ENCODE measurements at regions not wholly inside any gene's neighbourhood (a gene's known extent, or its start where the extent isn't known, plus 50 kb on each side); places are given as distances from the start of the nearest gene placed in this dataset.

DNA sequence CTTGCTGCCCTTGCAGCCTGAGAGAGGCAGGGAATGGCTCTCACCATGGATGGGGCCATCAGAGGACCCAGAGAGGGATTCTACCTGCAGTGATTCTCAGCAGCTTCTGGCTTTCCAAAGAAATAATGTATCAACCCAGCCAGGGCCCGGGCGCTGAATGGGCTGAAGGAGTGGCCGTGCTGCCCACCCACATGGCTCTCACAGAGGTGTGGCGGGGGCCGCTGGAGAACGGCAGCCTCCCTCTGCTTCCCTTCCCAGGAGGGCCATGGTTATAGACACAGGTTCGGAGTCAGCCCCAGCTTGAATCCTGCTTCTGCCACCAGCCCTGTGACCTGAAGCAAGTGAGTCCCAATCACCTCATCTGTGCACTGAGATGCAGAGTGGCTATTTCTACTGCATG is 82.7 kb downstream of the THAP12 start:
- ATAC-seq: no peak
- TF ChIP-seq SIN3A (IDR thresholded peaks at IDR 0.05; ENCODE audit: borderline replicate concordance, insufficient read depth, low read depth, low read length): no peak
- TF ChIP-seq POLR2AphosphoS5 (IDR thresholded peaks at IDR 0.05; ENCODE audit: low read depth, low read length): no peak
- TF ChIP-seq, protein P1, sequence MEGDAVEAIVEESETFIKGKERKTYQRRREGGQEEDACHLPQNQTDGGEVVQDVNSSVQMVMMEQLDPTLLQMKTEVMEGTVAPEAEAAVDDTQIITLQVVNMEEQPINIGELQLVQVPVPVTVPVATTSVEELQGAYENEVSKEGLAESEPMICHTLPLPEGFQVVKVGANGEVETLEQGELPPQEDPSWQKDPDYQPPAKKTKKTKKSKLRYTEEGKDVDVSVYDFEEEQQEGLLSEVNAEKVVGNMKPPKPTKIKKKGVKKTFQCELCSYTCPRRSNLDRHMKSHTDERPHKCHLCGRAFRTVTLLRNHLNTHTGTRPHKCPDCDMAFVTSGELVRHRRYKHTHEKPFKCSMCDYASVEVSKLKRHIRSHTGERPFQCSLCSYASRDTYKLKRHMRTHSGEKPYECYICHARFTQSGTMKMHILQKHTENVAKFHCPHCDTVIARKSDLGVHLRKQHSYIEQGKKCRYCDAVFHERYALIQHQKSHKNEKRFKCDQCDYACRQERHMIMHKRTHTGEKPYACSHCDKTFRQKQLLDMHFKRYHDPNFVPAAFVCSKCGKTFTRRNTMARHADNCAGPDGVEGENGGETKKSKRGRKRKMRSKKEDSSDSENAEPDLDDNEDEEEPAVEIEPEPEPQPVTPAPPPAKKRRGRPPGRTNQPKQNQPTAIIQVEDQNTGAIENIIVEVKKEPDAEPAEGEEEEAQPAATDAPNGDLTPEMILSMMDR (IDR thresholded peaks at IDR 0.05): no peak
- TF ChIP-seq, protein P2, sequence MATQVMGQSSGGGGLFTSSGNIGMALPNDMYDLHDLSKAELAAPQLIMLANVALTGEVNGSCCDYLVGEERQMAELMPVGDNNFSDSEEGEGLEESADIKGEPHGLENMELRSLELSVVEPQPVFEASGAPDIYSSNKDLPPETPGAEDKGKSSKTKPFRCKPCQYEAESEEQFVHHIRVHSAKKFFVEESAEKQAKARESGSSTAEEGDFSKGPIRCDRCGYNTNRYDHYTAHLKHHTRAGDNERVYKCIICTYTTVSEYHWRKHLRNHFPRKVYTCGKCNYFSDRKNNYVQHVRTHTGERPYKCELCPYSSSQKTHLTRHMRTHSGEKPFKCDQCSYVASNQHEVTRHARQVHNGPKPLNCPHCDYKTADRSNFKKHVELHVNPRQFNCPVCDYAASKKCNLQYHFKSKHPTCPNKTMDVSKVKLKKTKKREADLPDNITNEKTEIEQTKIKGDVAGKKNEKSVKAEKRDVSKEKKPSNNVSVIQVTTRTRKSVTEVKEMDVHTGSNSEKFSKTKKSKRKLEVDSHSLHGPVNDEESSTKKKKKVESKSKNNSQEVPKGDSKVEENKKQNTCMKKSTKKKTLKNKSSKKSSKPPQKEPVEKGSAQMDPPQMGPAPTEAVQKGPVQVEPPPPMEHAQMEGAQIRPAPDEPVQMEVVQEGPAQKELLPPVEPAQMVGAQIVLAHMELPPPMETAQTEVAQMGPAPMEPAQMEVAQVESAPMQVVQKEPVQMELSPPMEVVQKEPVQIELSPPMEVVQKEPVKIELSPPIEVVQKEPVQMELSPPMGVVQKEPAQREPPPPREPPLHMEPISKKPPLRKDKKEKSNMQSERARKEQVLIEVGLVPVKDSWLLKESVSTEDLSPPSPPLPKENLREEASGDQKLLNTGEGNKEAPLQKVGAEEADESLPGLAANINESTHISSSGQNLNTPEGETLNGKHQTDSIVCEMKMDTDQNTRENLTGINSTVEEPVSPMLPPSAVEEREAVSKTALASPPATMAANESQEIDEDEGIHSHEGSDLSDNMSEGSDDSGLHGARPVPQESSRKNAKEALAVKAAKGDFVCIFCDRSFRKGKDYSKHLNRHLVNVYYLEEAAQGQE (IDR thresholded peaks at IDR 0.05; ENCODE audit: insufficient read depth in 1 of 2, low read depth in 2 of 2, low read length in 1 of 2): no peak
- TF ChIP-seq TCF7L2 (IDR thresholded peaks at IDR 0.05; ENCODE audit: low read depth, low read length): no peak
- in situ Hi-C loops (cut with HindIII; ENCODE audit: low pct_unique_long_range_greater_than_20kb, low sequenced_read_pairs): no loop called here

DNA sequence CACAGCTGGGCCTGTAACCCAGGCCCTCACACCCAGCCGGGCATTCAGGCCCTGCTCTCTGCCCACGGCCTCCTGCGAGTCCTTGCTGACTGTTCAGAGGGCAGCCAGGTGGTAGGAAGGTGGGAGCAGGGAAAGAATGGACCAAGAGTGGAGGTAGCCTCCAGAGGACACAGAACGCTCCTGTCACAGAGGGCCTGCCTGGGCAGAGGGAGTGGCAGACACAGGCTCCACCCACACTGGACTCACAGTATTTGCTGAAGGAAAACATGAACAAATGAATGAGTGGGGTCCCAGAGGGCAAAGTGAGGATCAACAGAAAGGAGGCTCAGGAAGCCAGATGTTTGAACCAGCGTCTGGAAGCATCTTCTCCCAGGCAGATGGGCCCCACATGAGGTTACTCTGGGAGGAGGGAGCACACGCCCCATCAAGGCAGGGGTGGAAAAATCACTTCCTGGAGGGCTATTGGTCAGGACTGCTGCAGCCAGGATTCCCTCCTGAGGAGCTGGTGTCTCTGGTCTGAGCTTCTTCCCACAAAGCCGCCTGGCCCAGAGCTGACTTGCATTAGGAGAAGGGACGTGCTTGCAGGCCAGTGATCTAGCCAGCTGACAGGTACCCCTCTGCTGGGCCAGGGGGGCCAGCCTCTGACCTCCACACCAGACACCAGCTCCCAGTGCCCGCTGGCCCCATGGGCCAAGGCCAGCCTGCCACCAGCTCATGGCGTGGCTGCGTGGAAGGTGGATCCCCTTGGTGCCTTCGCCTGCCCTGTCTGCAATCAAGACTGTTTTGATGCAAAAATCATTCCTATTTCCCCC is 84.0 kb downstream of the THAP12 start:
- ATAC-seq: no peak
- no peaks in the 10 kb centered on the region for H3K36me3 ChIP-seq (ENCODE audit: control insufficient read depth, insufficient read depth, low read length)
- H3K27me3 ChIP-seq (ENCODE audit: control insufficient read depth, insufficient read depth, low read length): no peaks in the 10 kb centered on the region; the same call in 1 of the 2 replicates

More for the DNA sequence above, 82.7 kb downstream of the THAP12 start:
- no peaks in the 10 kb centered on the region for H3K9me3 ChIP-seq (ENCODE audit: control insufficient read depth, insufficient read depth, low read depth, low read length)
- intact Hi-C loops (cut with micrococcal nuclease; ENCODE audit: unreplicated experiment): no loop called here
- H3K36me3 ChIP-seq (ENCODE audit: control insufficient read depth, insufficient read depth, low read length): no peaks in the 10 kb centered on the region
- ChIA-PET CTCF (no interaction called here), POLR2A (interaction anchor here (0.6 kb wide), 1 partner anchor 146 kb away, joined by 5 read pairs; no protein-coding TSS in a partner anchor)
- no TSS peak for BruUV-seq (replicated peaks)
- no peak overlapping the region for H3K4me3 ChIP-seq (ENCODE audit: low read depth in 2 of 2, low read length in 2 of 2)
- no peak for DNase-seq (ENCODE audit: low read depth, low spot score)
- no peak overlapping the region for H3K27ac ChIP-seq (ENCODE audit: low read length)
- H3K27me3 ChIP-seq (ENCODE audit: control insufficient read depth, insufficient read depth, low read length): no peaks in the 10 kb centered on the region; the same call in 1 of the 2 replicates
- H3K4me1 ChIP-seq (ENCODE audit: control insufficient read depth, insufficient read depth, low read length): no peaks in the 10 kb centered on the region

More for the DNA sequence above, 84.0 kb downstream of the THAP12 start:
- in situ Hi-C loops (cut with HindIII; ENCODE audit: low pct_unique_long_range_greater_than_20kb, low sequenced_read_pairs) (no loop called here), intact Hi-C loops (cut with micrococcal nuclease; ENCODE audit: unreplicated experiment) (no loop called here)
- no TSS peak for BruUV-seq (replicated peaks)
- no peaks in the 10 kb centered on the region for H3K4me1 ChIP-seq (ENCODE audit: control insufficient read depth, insufficient read depth, low read length)
- ChIA-PET POLR2A (no interaction called here), CTCF (interaction anchor here (0.7 kb wide), 1 partner anchor 145 kb away, joined by 3 read pairs; no protein-coding TSS in a partner anchor)
- TF ChIP-seq TCF7L2 (IDR thresholded peaks at IDR 0.05; ENCODE audit: low read depth, low read length) (no peak), SIN3A (IDR thresholded peaks at IDR 0.05; ENCODE audit: borderline replicate concordance, insufficient read depth, low read depth, low read length) (no peak), POLR2AphosphoS5 (IDR thresholded peaks at IDR 0.05; ENCODE audit: low read depth, low read length) (no peak)
- TF ChIP-seq, protein P2 (IDR thresholded peaks at IDR 0.05; ENCODE audit: insufficient read depth in 1 of 2, low read depth in 2 of 2, low read length in 1 of 2): no peak
- TF ChIP-seq, protein P1 (IDR thresholded peaks at IDR 0.05): no peak
- DNase-seq (ENCODE audit: low read depth, low spot score): no peak
- no peak overlapping the region for H3K4me3 ChIP-seq (ENCODE audit: low read depth in 2 of 2, low read length in 2 of 2)
- H3K27ac ChIP-seq (ENCODE audit: low read length): no peak overlapping the region
- H3K9me3 ChIP-seq (ENCODE audit: control insufficient read depth, insufficient read depth, low read depth, low read length): no peaks in the 10 kb centered on the region
